SK-N-SH (cell line): ENCODE measurements at regions not wholly inside any gene's neighbourhood (a gene's known extent, or its start where the extent isn't known, plus 50 kb on each side); places are given as distances from the start of the nearest gene placed in this dataset.
"Not testable (repeated sequence)": the region's sequence is repeated elsewhere in the genome, so short reads cannot be mapped to it uniquely, and the experiment has no call there.

ENCODE experiments used
- CTCF ChIA-PET: fragments of 300-600, 350-600 bp; formaldehyde crosslinking; extraction: SDS; loops from one replicate; lab custom pipeline; 2021; lab: Yijun Ruan, JAX
- POLR2A ChIA-PET: fragments of 350-600 bp; sonication (Branson Sonifier 250); formaldehyde crosslinking; extraction: SDS; loops from one replicate; lab custom pipeline; 2020; ENCODE audit warnings: antibody characterized with exemption, inconsistent platforms; lab: Yijun Ruan, JAX
- DNase-seq: peaks from one replicate; pipeline ENCODE4 v3.0.0; 2012
- H2AFZ ChIP-seq: fragments of 200-600 bp; sonication (generic); 2 replicates; pipeline ENCODE4 v1.8.1; 2016; ENCODE audit warnings: antibody characterized with exemption, mild to moderate bottlenecking, low read depth
- H3F3A ChIP-seq: fragments of 200-600 bp; sonication (generic); replicated peaks from 2 replicates; pipeline ENCODE3; 2016; ENCODE audit warnings: antibody characterized with exemption, mild to moderate bottlenecking; ENCODE audit not compliant: insufficient read depth
- H3K27ac ChIP-seq, 2 experiments: fragments of 200-500 bp in 1 of 2; fragments of 200-600 bp in 1 of 2; sonication (Bioruptor generic) in 1 of 2; sonication (generic), shearing (Covaris generic) in 1 of 2; 2 replicates each; pipeline versions ENCODE4 v1.5.1 to v1.6.1; 2014 to 2016; ENCODE audit warnings: low read depth in 2 of 2, inconsistent platforms in 1 of 2, low read length in 1 of 2, mild to moderate bottlenecking in 1 of 2, mixed read lengths in 1 of 2
- H3K27me3 ChIP-seq: fragments of 200-600 bp; sonication (generic), shearing (Covaris generic); 2 replicates; pipeline ENCODE4 v1.6.1; 2016; ENCODE audit warnings: mixed run types; ENCODE audit not compliant: insufficient read depth
- H3K36me3 ChIP-seq, 2 experiments: fragments of 200-500 bp in 1 of 2; fragments of 200-600 bp in 1 of 2; sonication (Bioruptor generic) in 1 of 2; sonication (generic) in 1 of 2; replicated peaks in 1 of 2; 2 replicates each; pipeline versions ENCODE3 to v1.5.1; 2014 to 2016; ENCODE audit warnings: low read length in 1 of 2, mild to moderate bottlenecking in 1 of 2; ENCODE audit not compliant: insufficient read depth in 2 of 2, control insufficient read depth in 1 of 2
- H3K4me1 ChIP-seq, 2 experiments: fragments of 200-500 bp in 1 of 2; fragments of 200-600 bp in 1 of 2; sonication (Bioruptor generic) in 1 of 2; sonication (generic), shearing (Covaris generic) in 1 of 2; 2 replicates each; pipeline versions ENCODE4 v1.5.1 to v1.6.1; 2014 to 2016; ENCODE audit warnings: low read depth in 1 of 2, low read length in 1 of 2, mixed run types in 1 of 2; ENCODE audit not compliant: insufficient read depth in 2 of 2, control insufficient read depth in 1 of 2
- H3K4me2 ChIP-seq: fragments of 200-600 bp; sonication (generic), shearing (Covaris generic); 2 replicates; pipeline ENCODE4 v1.6.1; 2017; ENCODE audit warnings: mixed run types
- H3K4me3 ChIP-seq, 2 experiments: fragments of 200-500 bp in 1 of 2; fragments of 200-600 bp in 1 of 2; sonication (Bioruptor generic) in 1 of 2; sonication (generic), shearing (Covaris generic) in 1 of 2; 2 replicates each; pipeline versions ENCODE4 v1.5.1 to v1.8.1; 2014 to 2016; ENCODE audit warnings: low read depth in 2 of 2, inconsistent platforms in 1 of 2, low read length in 1 of 2, mild to moderate bottlenecking in 1 of 2, mixed read lengths in 1 of 2, moderate library complexity in 1 of 2
- H3K79me2 ChIP-seq: fragments of 200-600 bp; sonication (generic); 2 replicates; pipeline ENCODE4 v1.8.1; 2017; ENCODE audit warnings: mild to moderate bottlenecking; ENCODE audit not compliant: insufficient read depth
- H3K9ac ChIP-seq: fragments of 200-600 bp; sonication (generic); 2 replicates; pipeline ENCODE4 v1.6.1; 2017; ENCODE audit warnings: mixed run types
- H3K9me2 ChIP-seq: fragments of 200-600 bp; sonication (generic); 2 replicates; pipeline ENCODE4 v1.6.1; 2017; ENCODE audit warnings: mixed run types
- H3K9me3 ChIP-seq: fragments of 200-600 bp; sonication (generic); 2 replicates; pipeline ENCODE4 v1.6.1; 2017; ENCODE audit warnings: mixed run types, mild to moderate bottlenecking, moderate library complexity
- H4K20me1 ChIP-seq: fragments of 200-600 bp; sonication (generic); 2 replicates; pipeline ENCODE4 v1.6.1; 2017; ENCODE audit warnings: mild to moderate bottlenecking, mixed run types; ENCODE audit not compliant: insufficient read depth
- CHD2 ChIP-seq: fragments of 150-350 bp; IDR thresholded peaks from 2 replicates; pipeline ENCODE4 v1.6.1; 2018; ENCODE audit warnings: low read length; ENCODE audit not compliant: partially characterized antibody
- GATA2 ChIP-seq: sonication (generic); formaldehyde crosslinking; IDR thresholded peaks from 2 replicates; pipeline ENCODE4 v1.5.0; 2020; ENCODE audit warnings: mild to moderate bottlenecking, missing genetic modification reagents
- POLR2AphosphoS5 ChIP-seq: IDR thresholded peaks from 2 replicates; pipeline ENCODE4 v1.6.1; 2012; ENCODE audit warnings: low read depth, low read length
- RFX5 ChIP-seq: IDR thresholded peaks from 2 replicates; pipeline ENCODE4 v1.6.1; 2012; ENCODE audit warnings: mild to moderate bottlenecking, improper control_type of control experiment, low read length
- TCF12 ChIP-seq: IDR thresholded peaks from 2 replicates; pipeline ENCODE4 v1.4.0; 2012
- YY1 ChIP-seq: IDR thresholded peaks from 2 replicates; pipeline ENCODE4 v1.4.0; 2012; ENCODE audit warnings: low read depth, mild to moderate bottlenecking
- WGBS: methylation state at CpG from one replicate; pipeline ENCODE4 v1.1.6; 2017; ENCODE audit warnings: low lambda C conversion rate; 5-methylcytosine and 5-hydroxymethylcytosine counted together
- TF ChIP-seq, protein P1 (sequence below): fragments of 200-600 bp; sonication (generic); IDR thresholded peaks from 2 replicates; pipeline ENCODE4 v1.6.1; 2017; ENCODE audit warnings: antibody characterized with exemption, mild to moderate bottlenecking, moderate library complexity
- TF ChIP-seq, protein P2 (sequence below): IDR thresholded peaks from 2 replicates; pipeline ENCODE4 v1.4.0; 2012; ENCODE audit warnings: low read depth, borderline replicate concordance

GRCh38 chrX:92283308-92283707 lies 504.1 kb downstream of the PCDH11X start:
- H4K20me1 ChIP-seq: no peaks in the 10 kb centered on the region
- no peaks in the 10 kb centered on the region for H3K4me1 ChIP-seq
- no peak overlapping the region for H2AFZ ChIP-seq
- no peaks in the 10 kb centered on the region for H3K9me2 ChIP-seq
- no peaks in the 10 kb centered on the region for H3K9me3 ChIP-seq
- no peaks in the 10 kb centered on the region for H3F3A ChIP-seq
- H3K4me2 ChIP-seq: no peak overlapping the region
- no peak for DNase-seq
- H3K79me2 ChIP-seq: no peaks in the 10 kb centered on the region
- no peak overlapping the region for H3K4me3 ChIP-seq
- no peak overlapping the region for H3K27ac ChIP-seq
- CTCF ChIA-PET: no interaction called here
- no peaks in the 10 kb centered on the region for H3K36me3 ChIP-seq
- WGBS: 12% methylated on average over 3 of the region's 3 CpGs
- H3K27me3 ChIP-seq: no peaks in the 10 kb centered on the region; the same call in 1 of the 2 replicates
- no peak overlapping the region for H3K9ac ChIP-seq
- POLR2A ChIA-PET: no interaction called here
- TF ChIP-seq, protein P1, sequence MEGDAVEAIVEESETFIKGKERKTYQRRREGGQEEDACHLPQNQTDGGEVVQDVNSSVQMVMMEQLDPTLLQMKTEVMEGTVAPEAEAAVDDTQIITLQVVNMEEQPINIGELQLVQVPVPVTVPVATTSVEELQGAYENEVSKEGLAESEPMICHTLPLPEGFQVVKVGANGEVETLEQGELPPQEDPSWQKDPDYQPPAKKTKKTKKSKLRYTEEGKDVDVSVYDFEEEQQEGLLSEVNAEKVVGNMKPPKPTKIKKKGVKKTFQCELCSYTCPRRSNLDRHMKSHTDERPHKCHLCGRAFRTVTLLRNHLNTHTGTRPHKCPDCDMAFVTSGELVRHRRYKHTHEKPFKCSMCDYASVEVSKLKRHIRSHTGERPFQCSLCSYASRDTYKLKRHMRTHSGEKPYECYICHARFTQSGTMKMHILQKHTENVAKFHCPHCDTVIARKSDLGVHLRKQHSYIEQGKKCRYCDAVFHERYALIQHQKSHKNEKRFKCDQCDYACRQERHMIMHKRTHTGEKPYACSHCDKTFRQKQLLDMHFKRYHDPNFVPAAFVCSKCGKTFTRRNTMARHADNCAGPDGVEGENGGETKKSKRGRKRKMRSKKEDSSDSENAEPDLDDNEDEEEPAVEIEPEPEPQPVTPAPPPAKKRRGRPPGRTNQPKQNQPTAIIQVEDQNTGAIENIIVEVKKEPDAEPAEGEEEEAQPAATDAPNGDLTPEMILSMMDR: no peak
- TF ChIP-seq YY1: no peak
- TF ChIP-seq RFX5: no peak
- TF ChIP-seq CHD2: no peak
- TF ChIP-seq GATA2 (CRISPR knock-in tag): no peak
- TF ChIP-seq TCF12: no peak
- no peak for TF ChIP-seq POLR2AphosphoS5
- TF ChIP-seq, protein P2, sequence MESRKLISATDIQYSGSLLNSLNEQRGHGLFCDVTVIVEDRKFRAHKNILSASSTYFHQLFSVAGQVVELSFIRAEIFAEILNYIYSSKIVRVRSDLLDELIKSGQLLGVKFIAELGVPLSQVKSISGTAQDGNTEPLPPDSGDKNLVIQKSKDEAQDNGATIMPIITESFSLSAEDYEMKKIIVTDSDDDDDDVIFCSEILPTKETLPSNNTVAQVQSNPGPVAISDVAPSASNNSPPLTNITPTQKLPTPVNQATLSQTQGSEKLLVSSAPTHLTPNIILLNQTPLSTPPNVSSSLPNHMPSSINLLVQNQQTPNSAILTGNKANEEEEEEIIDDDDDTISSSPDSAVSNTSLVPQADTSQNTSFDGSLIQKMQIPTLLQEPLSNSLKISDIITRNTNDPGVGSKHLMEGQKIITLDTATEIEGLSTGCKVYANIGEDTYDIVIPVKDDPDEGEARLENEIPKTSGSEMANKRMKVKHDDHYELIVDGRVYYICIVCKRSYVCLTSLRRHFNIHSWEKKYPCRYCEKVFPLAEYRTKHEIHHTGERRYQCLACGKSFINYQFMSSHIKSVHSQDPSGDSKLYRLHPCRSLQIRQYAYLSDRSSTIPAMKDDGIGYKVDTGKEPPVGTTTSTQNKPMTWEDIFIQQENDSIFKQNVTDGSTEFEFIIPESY: no peak

DNA sequence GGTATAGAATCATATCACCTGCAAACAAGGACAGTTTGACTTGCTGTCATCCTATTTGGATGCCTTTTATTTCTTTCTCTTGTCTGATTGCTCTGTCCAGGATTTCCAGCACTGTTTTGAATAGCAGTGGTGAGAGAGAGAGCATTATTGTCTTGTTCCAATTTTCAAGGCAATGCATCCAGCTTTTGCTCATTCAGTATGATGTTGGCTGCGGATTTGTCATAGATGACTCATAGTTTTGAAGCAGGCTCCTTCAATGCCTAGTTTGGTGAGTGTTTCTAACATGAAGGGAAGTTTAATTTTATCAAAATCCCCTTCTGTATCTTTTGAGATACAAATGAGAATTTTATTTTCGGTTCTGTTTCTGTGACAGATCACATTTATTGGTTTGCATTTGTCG lies 518.9 kb downstream of the PCDH11X start:
- H3K9me2 ChIP-seq, POLR2A ChIA-PET, H3K9ac ChIP-seq, H3K9me3 ChIP-seq, H3K4me2 ChIP-seq, H3F3A ChIP-seq, H2AFZ ChIP-seq, H3K27me3 ChIP-seq, H3K4me3 ChIP-seq, H4K20me1 ChIP-seq, H3K27ac ChIP-seq, DNase-seq, CTCF ChIA-PET, H3K4me1 ChIP-seq, H3K36me3 ChIP-seq, H3K79me2 ChIP-seq: not testable (repeated sequence)
- 9% methylated on average over 3 of the region's 3 CpGs for WGBS

DNA sequence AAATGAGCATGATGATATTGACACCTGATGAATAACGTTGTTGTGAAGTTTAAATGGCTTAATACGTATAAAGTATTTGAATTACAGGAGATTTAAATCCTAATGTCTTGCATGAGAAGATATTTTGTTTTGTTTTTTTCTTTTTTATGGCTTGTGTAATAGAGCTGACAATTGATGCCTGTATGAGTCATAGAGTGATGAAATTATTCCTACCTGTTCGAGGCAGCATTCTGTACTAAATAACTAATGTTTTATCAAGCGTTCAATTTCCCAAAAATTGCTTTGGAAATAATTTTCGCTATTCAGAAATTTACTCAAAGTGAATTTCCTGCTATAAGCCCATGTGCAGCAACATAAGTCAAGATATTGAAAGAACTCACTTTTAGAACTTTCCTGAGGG lies 554.0 kb downstream of the PCDH11X start:
- H3K79me2 ChIP-seq, H3K27ac ChIP-seq, H3K9me2 ChIP-seq, H3F3A ChIP-seq, CTCF ChIA-PET, H4K20me1 ChIP-seq, DNase-seq, H3K36me3 ChIP-seq, H2AFZ ChIP-seq, H3K9me3 ChIP-seq, H3K27me3 ChIP-seq, H3K4me3 ChIP-seq, H3K9ac ChIP-seq, POLR2A ChIA-PET, H3K4me1 ChIP-seq, H3K4me2 ChIP-seq: not testable (repeated sequence)
- WGBS: 0% methylated on average over 5 of the region's 5 CpGs

DNA sequence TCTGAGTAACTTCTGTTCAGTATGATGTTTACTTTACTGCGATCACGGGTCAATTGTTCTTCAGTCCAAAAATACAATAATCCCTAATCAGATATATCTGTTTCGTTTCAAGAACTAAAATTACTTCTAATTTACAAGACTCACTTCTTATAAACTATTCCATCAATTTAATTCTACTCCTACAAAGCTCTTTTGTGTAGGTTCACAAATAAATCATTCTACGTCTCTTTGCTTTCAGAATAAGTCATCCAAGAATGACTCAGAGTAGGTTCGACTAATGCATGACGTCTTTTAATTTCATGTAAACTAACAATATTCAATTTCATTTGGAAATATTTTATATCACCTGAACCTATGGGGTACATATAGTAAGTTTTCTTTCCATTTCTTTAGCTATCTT lies 571.9 kb downstream of the PCDH11X start:
- CTCF ChIA-PET, H2AFZ ChIP-seq, DNase-seq, H3K9me3 ChIP-seq, H4K20me1 ChIP-seq, H3K4me3 ChIP-seq, H3K27me3 ChIP-seq, H3K9ac ChIP-seq, H3K27ac ChIP-seq, H3K4me1 ChIP-seq, H3K79me2 ChIP-seq, H3K4me2 ChIP-seq, POLR2A ChIA-PET, H3K36me3 ChIP-seq, H3F3A ChIP-seq, H3K9me2 ChIP-seq: not testable (repeated sequence)
- under 1% methylated on average over 6 of the region's 6 CpGs for WGBS
